Mucosa of gallbladder (tissue), 1 donor: ENCODE measurements at regions not wholly inside any gene's neighbourhood (a gene's known extent, or its start where the extent isn't known, plus 50 kb on each side); places are given as distances from the start of the nearest gene placed in this dataset.
A peak's percentile ranks its signal among the peaks of the same experiment; 100 is the strongest.

Experiments
- DNase-seq: peaks from one replicate; pipeline ENCODE4 v3.0.0-alpha.2; 2020; ENCODE audit warnings: low spot score
- donor health status: DM: no; HTN: no; CAD: no.

- DNase-seq: peak; percentile 21
These were observed 114.0 kb upstream of the TMEM132D start for GRCh38 chr12:130017591-130018449.

- no peak for DNase-seq
These were observed 114.8 kb upstream of the TMEM132D start for GRCh38 chr12:130018614-130019013.

GRCh38 chr12:130026608-130027176 lies 122.9 kb upstream of the TMEM132D start:
- peak; percentile 31 for DNase-seq

- DNase-seq: no peak
These were observed 124.0 kb upstream of the TMEM132D start for GRCh38 chr12:130027798-130028197.

GRCh38 chr12:130029151-130029550 lies 125.3 kb upstream of the TMEM132D start:
- no peak for DNase-seq

GRCh38 chr12:130031041-130031440 lies 127.2 kb upstream of the TMEM132D start:
- no peak for DNase-seq

GRCh38 chr12:130031571-130032189 lies 127.9 kb upstream of the TMEM132D start:
- peak; percentile 48 for DNase-seq

GRCh38 chr12:130041983-130042812 lies 120.1 kb upstream of the FZD10 start:
- DNase-seq: peak; percentile 34

GRCh38 chr12:130043685-130044406 lies 118.4 kb upstream of the FZD10 start:
- DNase-seq: no peak

GRCh38 chr12:130044991-130045621 lies 117.2 kb upstream of the FZD10 start:
- no peak for DNase-seq

GRCh38 chr12:130049666-130050065 lies 112.6 kb upstream of the FZD10 start:
- no peak for DNase-seq

GRCh38 chr12:130051900-130052299 lies 110.4 kb upstream of the FZD10 start:
- DNase-seq: no peak

- DNase-seq: no peak
These were observed 108.6 kb upstream of the FZD10 start for GRCh38 chr12:130053651-130054069.

GRCh38 chr12:130054803-130055202 lies 107.5 kb upstream of the FZD10 start:
- no peak for DNase-seq

GRCh38 chr12:130058926-130059472 lies 103.3 kb upstream of the FZD10 start:
- DNase-seq: no peak

- DNase-seq: no peak
These were observed 98.4 kb upstream of the FZD10 start for GRCh38 chr12:130063866-130064265.

- DNase-seq: no peak
These were observed 97.3 kb upstream of the FZD10 start for GRCh38 chr12:130064999-130065398.

GRCh38 chr12:130066742-130067141 lies 95.5 kb upstream of the FZD10 start:
- DNase-seq: no peak

- no peak for DNase-seq
These were observed 93.5 kb upstream of the FZD10 start for GRCh38 chr12:130068741-130069140.

- peak; percentile 60 for DNase-seq
These were observed 92.1 kb upstream of the FZD10 start for GRCh38 chr12:130070126-130070611.
